NCI-H345 (cell line): ENCODE measurements at regions not wholly inside any gene's neighbourhood (a gene's known extent, or its start where the extent isn't known, plus 50 kb on each side); places are given as distances from the start of the nearest gene placed in this dataset.
A peak's percentile ranks its signal among the peaks of the same experiment; 100 is the strongest.

ENCODE experiments used
- DNase-seq: peaks from one replicate; lab custom pipeline; 2025; lab: John Stamatoyannopoulos, UW

- DNase-seq: no peak
These were observed 299.1 kb upstream of the SPRED2 start for GRCh38 chr2:65731476-65731875.

- no peak for DNase-seq
These were observed 297.8 kb upstream of the SPRED2 start for GRCh38 chr2:65730186-65730585.

GRCh38 chr2:65729246-65729645 is 296.8 kb upstream of the SPRED2 start:
- no peak for DNase-seq

- DNase-seq: no peak
These were observed 296.2 kb upstream of the SPRED2 start for GRCh38 chr2:65728477-65729180.

- DNase-seq: no peak
These were observed 295.4 kb upstream of the SPRED2 start for GRCh38 chr2:65727816-65728215.

GRCh38 chr2:65727381-65727780 is 295.0 kb upstream of the SPRED2 start:
- no peak for DNase-seq

- DNase-seq: no peak
These were observed 292.4 kb upstream of the SPRED2 start for GRCh38 chr2:65724752-65725151.

GRCh38 chr2:65724336-65724735 is 291.9 kb upstream of the SPRED2 start:
- no peak for DNase-seq

- DNase-seq: peak; percentile 3
These were observed 289.8 kb upstream of the SPRED2 start for GRCh38 chr2:65722028-65722778.

GRCh38 chr2:65716698-65717097 is 284.3 kb upstream of the SPRED2 start:
- no peak for DNase-seq

- no peak for DNase-seq
These were observed 282.9 kb upstream of the SPRED2 start for GRCh38 chr2:65715323-65715722.

- DNase-seq: no peak
These were observed 282.5 kb upstream of the SPRED2 start for GRCh38 chr2:65714866-65715265.

GRCh38 chr2:65711863-65712262 is 279.5 kb upstream of the SPRED2 start:
- no peak for DNase-seq

GRCh38 chr2:65710779-65711295 is 278.4 kb upstream of the SPRED2 start:
- DNase-seq: peak; percentile 4

- DNase-seq: no peak
These were observed 278.0 kb upstream of the SPRED2 start for GRCh38 chr2:65710356-65710755.

GRCh38 chr2:65708086-65708485 is 275.7 kb upstream of the SPRED2 start:
- no peak for DNase-seq

GRCh38 chr2:65706411-65706810 is 274.0 kb upstream of the SPRED2 start:
- no peak for DNase-seq

- no peak for DNase-seq
These were observed 268.8 kb upstream of the SPRED2 start for GRCh38 chr2:65701191-65701590.

GRCh38 chr2:65700720-65701119 is 268.3 kb upstream of the SPRED2 start:
- no peak for DNase-seq

GRCh38 chr2:65700004-65700651 is 267.7 kb upstream of the SPRED2 start:
- no peak for DNase-seq

- DNase-seq: no peak
These were observed 259.4 kb upstream of the SPRED2 start for GRCh38 chr2:65691816-65692215.

- no peak for DNase-seq
These were observed 255.9 kb upstream of the SPRED2 start for GRCh38 chr2:65688141-65688886.
